ENCODE measurements at regions not wholly inside any gene's neighbourhood (a gene's known extent, or its start where the extent isn't known, plus 50 kb on each side); places are given as distances from the start of the nearest gene placed in this dataset.

GRCh38 chr12:90004319-90005074, 295.9 kb upstream of the ATP2B1 start:
- no peak for TF ChIP-seq CTCF (IDR thresholded peaks at IDR 0.05; ENCODE audit: insufficient read depth, low read depth, low read length, missing control alignments)
- DNase-seq (ENCODE audit: low read depth) = peak; percentile 14
- H3K4me3 ChIP-seq (ENCODE audit: low read depth, low read length) = no peak overlapping the region

GRCh38 chr12:90003688-90004087, 295.1 kb upstream of the ATP2B1 start:
- no peak for TF ChIP-seq CTCF (IDR thresholded peaks at IDR 0.05; ENCODE audit: insufficient read depth, low read depth, low read length, missing control alignments)
- H3K4me3 ChIP-seq (ENCODE audit: low read depth, low read length) = no peak overlapping the region
- DNase-seq (ENCODE audit: low read depth) = no peak

- TF ChIP-seq CTCF (IDR thresholded peaks at IDR 0.05; ENCODE audit: insufficient read depth, low read depth, low read length, missing control alignments) = no peak
- DNase-seq (ENCODE audit: low read depth) = no peak
- H3K4me3 ChIP-seq (ENCODE audit: low read depth, low read length) = no peak overlapping the region
Observed at GRCh38 chr12:90000721-90001120, 292.1 kb upstream of the ATP2B1 start.

GRCh38 chr12:89999699-90000505, 291.3 kb upstream of the ATP2B1 start:
- no peak for DNase-seq (ENCODE audit: low read depth)
- TF ChIP-seq CTCF (IDR thresholded peaks at IDR 0.05; ENCODE audit: insufficient read depth, low read depth, low read length, missing control alignments) = no peak
- no peak overlapping the region for H3K4me3 ChIP-seq (ENCODE audit: low read depth, low read length)

- no peak for DNase-seq (ENCODE audit: low read depth)
- H3K4me3 ChIP-seq (ENCODE audit: low read depth, low read length) = no peak overlapping the region
Observed at GRCh38 chr12:89995870-89996269, 287.2 kb upstream of the ATP2B1 start.

GRCh38 chr12:89994911-89995310, 286.3 kb upstream of the ATP2B1 start:
- no peak overlapping the region for H3K4me3 ChIP-seq (ENCODE audit: low read depth, low read length)
- TF ChIP-seq CTCF (IDR thresholded peaks at IDR 0.05; ENCODE audit: insufficient read depth, low read depth, low read length, missing control alignments) = no peak
- DNase-seq (ENCODE audit: low read depth) = no peak

More at GRCh38 chr12:89995870-89996269, 287.2 kb upstream of the ATP2B1 start:
- TF ChIP-seq CTCF (IDR thresholded peaks at IDR 0.05; ENCODE audit: insufficient read depth, low read depth, low read length, missing control alignments) = no peak
